Activated T-helper 1 cell treated with anti-CD3 and anti-CD28 coated beads, Interleukin-12 subunit alpha, Interleukin-12 subunit beta, Interleukin-2, Interleukin-4 antibody, amounts not matched to agents 30 ng/mL and 10 ng/mL and 1 ng/mL, durations not matched to agents 14 hours and 24 hours and 36 hours (primary cell): ENCODE measurements at regions not wholly inside any gene's neighbourhood (a gene's known extent, or its start where the extent isn't known, plus 50 kb on each side); places are given as distances from the start of the nearest gene placed in this dataset.

Experiments used
- DNase-seq: peaks from one replicate; pipeline ENCODE4 v3.0.0; 2021; ENCODE audit warnings: low spot score
- H3K27ac Mint-ChIP-seq: one replicate; pipeline ENCODE4 v1.8.0; 2021; ENCODE audit warnings: mild to moderate bottlenecking, mixed read lengths
- H3K27me3 Mint-ChIP-seq: one replicate; pipeline ENCODE4 v1.8.0; 2022; ENCODE audit warnings: mild to moderate bottlenecking, moderate library complexity, mixed read lengths; ENCODE audit not compliant: insufficient read depth
- H3K36me3 Mint-ChIP-seq: one replicate; pipeline ENCODE4 v1.8.0; 2021; ENCODE audit warnings: low read depth, mixed read lengths
- H3K4me1 Mint-ChIP-seq: one replicate; pipeline ENCODE4 v1.8.0; 2021; ENCODE audit warnings: low read depth, mixed read lengths
- H3K4me3 Mint-ChIP-seq: one replicate; pipeline ENCODE4 v1.8.0; 2021; ENCODE audit warnings: mild to moderate bottlenecking, moderate library complexity, mixed read lengths
- H3K9me3 Mint-ChIP-seq: one replicate; pipeline ENCODE4 v1.8.0; 2021; ENCODE audit warnings: mixed read lengths
- intact Hi-C: fragments of 100-400 bp; cut with micrococcal nuclease; formaldehyde crosslinking; loops from one replicate; pipeline ENCODE4 v1.15.1; 2024

- no peak overlapping the region for H3K27ac Mint-ChIP-seq
- H3K36me3 Mint-ChIP-seq = no peaks in the 10 kb centered on the region
- H3K4me3 Mint-ChIP-seq = no peak overlapping the region
- H3K9me3 Mint-ChIP-seq = no peaks in the 10 kb centered on the region
- intact Hi-C loops = no loop called here
- H3K27me3 Mint-ChIP-seq = no peaks in the 10 kb centered on the region
- no peak for DNase-seq
- no peaks in the 10 kb centered on the region for H3K4me1 Mint-ChIP-seq
Observed at GRCh38 chr7:54810401-54810800, 51.4 kb upstream of the SEC61G start.

GRCh38 chr7:54811041-54811845 lies 52.2 kb upstream of the SEC61G start:
- Mint-ChIP-seq H3K4me3 (no peak overlapping the region), H3K9me3 (no peaks in the 10 kb centered on the region), H3K36me3 (no peaks in the 10 kb centered on the region), H3K27me3 (no peaks in the 10 kb centered on the region), H3K27ac (no peak overlapping the region), H3K4me1 (no peaks in the 10 kb centered on the region)
- intact Hi-C loops = no loop called here
- no peak for DNase-seq

- no peak overlapping the region for H3K4me3 Mint-ChIP-seq
- H3K36me3 Mint-ChIP-seq = no peaks in the 10 kb centered on the region
- intact Hi-C loops = no loop called here
- H3K4me1 Mint-ChIP-seq = no peaks in the 10 kb centered on the region
- H3K27me3 Mint-ChIP-seq = no peaks in the 10 kb centered on the region
- H3K27ac Mint-ChIP-seq = no peak overlapping the region
- DNase-seq = no peak
- H3K9me3 Mint-ChIP-seq = no peaks in the 10 kb centered on the region
Observed at GRCh38 chr7:54811846-54812254, 52.8 kb upstream of the SEC61G start.

DNA sequence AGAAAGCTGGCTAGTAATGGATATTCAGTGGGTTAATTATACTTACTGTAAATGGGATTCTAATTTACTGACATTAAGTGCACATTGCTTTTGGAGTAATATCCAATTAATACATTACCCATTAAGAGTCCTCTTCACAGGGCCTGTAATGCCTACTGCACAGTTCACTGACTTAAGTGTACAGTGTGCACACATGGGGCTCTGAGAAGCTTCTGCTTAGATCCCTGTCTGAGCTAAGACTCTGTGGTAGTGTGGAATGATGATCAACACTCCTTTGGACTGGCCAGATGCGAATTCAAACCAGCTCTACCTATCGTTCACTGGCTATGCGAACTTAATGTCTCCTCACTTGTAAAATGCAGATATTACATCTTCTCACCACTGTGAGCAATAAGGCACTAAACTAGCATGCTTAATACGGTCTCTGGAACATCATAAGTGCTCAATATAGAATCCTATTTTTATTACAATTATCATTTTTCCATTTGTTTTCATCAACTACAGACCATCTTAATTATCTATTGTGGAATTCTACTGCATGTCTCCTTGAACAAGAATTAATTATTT lies 53.8 kb upstream of the SEC61G start:
- DNase-seq = no peak
- no peaks in the 10 kb centered on the region for H3K36me3 Mint-ChIP-seq
- H3K9me3 Mint-ChIP-seq = no peaks in the 10 kb centered on the region
- intact Hi-C loops = no loop called here
- no peak overlapping the region for H3K27ac Mint-ChIP-seq
- no peak overlapping the region for H3K4me3 Mint-ChIP-seq
- no peaks in the 10 kb centered on the region for H3K27me3 Mint-ChIP-seq
- H3K4me1 Mint-ChIP-seq = no peaks in the 10 kb centered on the region

GRCh38 chr7:54813398-54813797 lies 54.4 kb upstream of the SEC61G start:
- no peaks in the 10 kb centered on the region for H3K27me3 Mint-ChIP-seq
- no peak overlapping the region for H3K27ac Mint-ChIP-seq
- H3K9me3 Mint-ChIP-seq = no peaks in the 10 kb centered on the region
- no peak overlapping the region for H3K4me3 Mint-ChIP-seq
- intact Hi-C loops = no loop called here
- no peaks in the 10 kb centered on the region for H3K36me3 Mint-ChIP-seq
- no peak for DNase-seq
- H3K4me1 Mint-ChIP-seq = no peaks in the 10 kb centered on the region

DNA sequence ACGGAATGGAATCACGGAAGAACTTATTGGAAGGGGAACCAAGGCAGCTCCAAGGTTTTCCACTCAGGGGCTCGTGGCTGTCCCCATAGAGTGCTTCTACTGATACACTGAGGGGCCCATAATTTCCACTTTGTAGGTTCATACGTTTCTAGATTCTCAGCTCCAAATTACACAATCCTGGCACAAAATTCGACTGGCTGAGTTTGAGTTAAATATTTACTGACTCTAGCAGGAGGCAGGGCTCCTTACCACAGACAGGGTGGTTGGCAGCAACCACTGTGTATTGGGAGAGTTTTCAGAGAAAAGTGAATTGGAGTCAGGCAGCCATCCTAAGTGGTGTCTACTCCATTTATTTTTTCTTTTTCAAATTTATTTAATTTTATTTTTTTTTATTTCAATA lies 55.4 kb upstream of the SEC61G start:
- Mint-ChIP-seq H3K4me3 (no peak overlapping the region), H3K27ac (no peak overlapping the region)

GRCh38 chr7:54817152-54817551 lies 58.1 kb upstream of the SEC61G start:
- no peaks in the 10 kb centered on the region for H3K36me3 Mint-ChIP-seq
- DNase-seq = no peak
- H3K27ac Mint-ChIP-seq = no peak overlapping the region
- no peaks in the 10 kb centered on the region for H3K9me3 Mint-ChIP-seq
- H3K27me3 Mint-ChIP-seq = no peaks in the 10 kb centered on the region
- no peak overlapping the region for H3K4me3 Mint-ChIP-seq
- H3K4me1 Mint-ChIP-seq = no peaks in the 10 kb centered on the region
- intact Hi-C loops = no loop called here

More for the DNA sequence above, 55.4 kb upstream of the SEC61G start:
- intact Hi-C loops = no loop called here
- Mint-ChIP-seq H3K27me3 (no peaks in the 10 kb centered on the region), H3K36me3 (no peaks in the 10 kb centered on the region), H3K4me1 (no peaks in the 10 kb centered on the region), H3K9me3 (no peaks in the 10 kb centered on the region)
- no peak for DNase-seq

DNA sequence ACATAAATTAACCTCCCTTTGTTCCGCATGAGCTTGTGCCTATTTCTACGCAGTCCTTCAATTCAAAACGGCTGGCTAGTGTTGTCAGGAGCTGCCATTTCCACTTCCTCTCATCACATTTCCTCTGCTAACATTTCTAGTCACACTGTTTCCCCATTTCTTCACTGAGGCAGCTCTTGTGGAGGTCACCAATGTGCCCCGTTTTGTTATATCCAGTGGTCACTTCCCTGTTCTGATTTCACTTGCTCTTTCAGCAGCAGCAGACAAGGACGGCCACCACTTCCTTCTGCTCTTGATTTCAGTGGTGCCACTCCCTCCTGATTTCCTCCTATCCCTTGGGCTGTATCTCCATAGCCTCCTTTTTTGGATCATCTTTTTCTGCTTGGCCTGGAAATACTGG lies 64.8 kb upstream of the SEC61G start:
- DNase-seq = no peak
- no peaks in the 10 kb centered on the region for H3K36me3 Mint-ChIP-seq
- no peak overlapping the region for H3K27ac Mint-ChIP-seq
- no peaks in the 10 kb centered on the region for H3K9me3 Mint-ChIP-seq
- intact Hi-C loops = no loop called here
- H3K4me1 Mint-ChIP-seq = no peaks in the 10 kb centered on the region
- H3K27me3 Mint-ChIP-seq = peaks cover 10% of the 10 kb centered on the region
- no peak overlapping the region for H3K4me3 Mint-ChIP-seq

DNA sequence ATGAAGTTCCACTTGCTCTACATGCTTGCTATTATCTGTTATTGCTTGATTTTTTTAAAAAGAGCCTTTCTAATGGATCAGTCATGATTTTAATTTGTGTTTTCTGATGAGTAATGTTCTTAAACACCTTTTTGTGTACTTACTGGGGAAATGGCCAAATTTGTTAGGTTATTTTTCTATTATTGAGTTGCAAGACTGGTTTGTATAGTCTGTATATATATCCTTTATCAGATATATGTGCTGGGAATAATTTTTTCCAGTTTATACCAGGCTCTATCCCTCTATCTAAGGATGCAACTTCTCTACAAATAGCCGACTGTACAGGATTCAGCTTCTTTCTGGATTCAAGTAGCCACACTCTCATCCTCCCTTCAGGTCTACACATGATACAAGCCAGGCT lies 65.6 kb upstream of the SEC61G start:
- no peak for DNase-seq
- no peaks in the 10 kb centered on the region for H3K9me3 Mint-ChIP-seq
- intact Hi-C loops = no loop called here
- H3K27me3 Mint-ChIP-seq = peaks cover 10% of the 10 kb centered on the region
- H3K36me3 Mint-ChIP-seq = no peaks in the 10 kb centered on the region
- no peak overlapping the region for H3K27ac Mint-ChIP-seq
- H3K4me3 Mint-ChIP-seq = no peak overlapping the region
- H3K4me1 Mint-ChIP-seq = no peaks in the 10 kb centered on the region

DNA sequence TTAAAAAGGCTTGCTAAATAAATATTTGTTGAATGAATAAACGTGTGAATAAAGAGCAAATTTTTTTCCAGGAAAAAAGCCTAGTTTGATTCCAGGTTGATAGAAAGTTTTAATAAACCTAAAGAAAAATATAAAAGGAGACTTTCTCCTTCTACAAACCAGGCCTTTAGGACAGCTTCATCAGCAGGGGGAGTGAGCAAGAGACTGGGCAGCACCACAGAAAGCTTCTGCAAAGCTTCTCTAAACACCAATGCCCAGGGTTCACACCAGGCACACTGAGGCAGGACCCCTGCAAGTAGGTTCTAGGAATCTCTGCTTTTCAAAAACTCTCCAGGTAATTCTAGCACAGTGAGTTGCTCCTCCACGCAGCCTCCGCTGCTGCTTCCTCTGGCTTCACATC lies 66.4 kb upstream of the SEC61G start:
- H3K27ac Mint-ChIP-seq = no peak overlapping the region
- H3K9me3 Mint-ChIP-seq = no peaks in the 10 kb centered on the region
- H3K27me3 Mint-ChIP-seq = peaks cover 10% of the 10 kb centered on the region
- intact Hi-C loops = no loop called here
- no peaks in the 10 kb centered on the region for H3K4me1 Mint-ChIP-seq
- H3K36me3 Mint-ChIP-seq = no peaks in the 10 kb centered on the region
- H3K4me3 Mint-ChIP-seq = no peak overlapping the region
- DNase-seq = no peak

DNA sequence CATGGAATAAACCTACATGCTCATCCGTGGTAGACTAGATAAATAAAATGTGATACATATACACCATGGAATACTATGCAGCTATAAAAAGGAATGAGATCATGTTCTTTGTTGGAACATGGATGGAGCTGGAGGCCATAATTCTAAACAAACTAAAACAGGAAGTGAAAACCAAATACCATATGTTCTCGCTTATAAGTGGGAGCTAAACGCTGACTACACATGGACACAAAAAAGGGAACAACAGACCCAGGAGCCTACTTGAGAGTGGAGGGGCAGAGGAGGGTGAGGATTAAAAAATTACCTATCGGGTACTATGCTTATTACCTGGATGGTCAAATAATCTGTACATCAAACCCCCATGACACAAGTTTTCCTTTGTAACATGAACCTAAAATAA lies 68.7 kb upstream of the SEC61G start:
- Mint-ChIP-seq H3K4me3 (no peak overlapping the region), H3K27ac (no peak overlapping the region)

GRCh38 chr7:54831046-54831643 lies 72.1 kb upstream of the SEC61G start:
- intact Hi-C loops = no loop called here
- H3K27ac Mint-ChIP-seq = no peak overlapping the region
- H3K4me3 Mint-ChIP-seq = no peak overlapping the region
- no peaks in the 10 kb centered on the region for H3K4me1 Mint-ChIP-seq
- DNase-seq = no peak
- no peaks in the 10 kb centered on the region for H3K36me3 Mint-ChIP-seq
- no peaks in the 10 kb centered on the region for H3K27me3 Mint-ChIP-seq
- peaks cover 4% of the 10 kb centered on the region for H3K9me3 Mint-ChIP-seq

More for the DNA sequence above, 68.7 kb upstream of the SEC61G start:
- Mint-ChIP-seq H3K36me3 (no peaks in the 10 kb centered on the region), H3K27me3 (peaks cover 10% of the 10 kb centered on the region), H3K9me3 (no peaks in the 10 kb centered on the region), H3K4me1 (no peaks in the 10 kb centered on the region)
- no peak for DNase-seq
- intact Hi-C loops = no loop called here

GRCh38 chr7:54831644-54832095 lies 72.7 kb upstream of the SEC61G start:
- peaks cover 4% of the 10 kb centered on the region for H3K9me3 Mint-ChIP-seq
- H3K27ac Mint-ChIP-seq = no peak overlapping the region
- no peak overlapping the region for H3K4me3 Mint-ChIP-seq
- DNase-seq = no peak
- intact Hi-C loops = no loop called here
- no peaks in the 10 kb centered on the region for H3K36me3 Mint-ChIP-seq
- no peaks in the 10 kb centered on the region for H3K27me3 Mint-ChIP-seq
- H3K4me1 Mint-ChIP-seq = no peaks in the 10 kb centered on the region
